SKM-1 treated with dmso at 0.1 percent for 144 hours (cell line): ENCODE measurements at regions not wholly inside any gene's neighbourhood (a gene's known extent, or its start where the extent isn't known, plus 50 kb on each side); places are given as distances from the start of the nearest gene placed in this dataset.

Experiments
- DNase-seq: peaks from one replicate; lab custom pipeline; 2025; ENCODE audit not compliant: unreplicated experiment; lab: John Stamatoyannopoulos, UW

- no peak for DNase-seq
These were observed 201.6 kb upstream of the SOX9 start for GRCh38 chr17:71919186-71919585.

- no peak for DNase-seq
These were observed 200.9 kb upstream of the SOX9 start for GRCh38 chr17:71919896-71920295.

- no peak for DNase-seq
These were observed 199.0 kb upstream of the SOX9 start for GRCh38 chr17:71921796-71922195.

- DNase-seq: no peak
These were observed 198.4 kb upstream of the SOX9 start for GRCh38 chr17:71922439-71922838.

GRCh38 chr17:71926746-71927398 lies 193.9 kb upstream of the SOX9 start:
- no peak for DNase-seq

- no peak for DNase-seq
These were observed 187.5 kb upstream of the SOX9 start for GRCh38 chr17:71933306-71933705.

GRCh38 chr17:71934520-71934919 lies 186.3 kb upstream of the SOX9 start:
- DNase-seq: no peak

- DNase-seq: no peak
These were observed 185.5 kb upstream of the SOX9 start for GRCh38 chr17:71935341-71935740.

GRCh38 chr17:71936977-71937376 lies 183.8 kb upstream of the SOX9 start:
- no peak for DNase-seq

- DNase-seq: no peak
These were observed 182.9 kb upstream of the SOX9 start for GRCh38 chr17:71937914-71938313.

GRCh38 chr17:71938340-71939010 lies 182.3 kb upstream of the SOX9 start:
- DNase-seq: no peak

GRCh38 chr17:71941920-71942319 lies 178.9 kb upstream of the SOX9 start:
- no peak for DNase-seq

GRCh38 chr17:71942626-71943025 lies 178.2 kb upstream of the SOX9 start:
- peak; percentile 67 for DNase-seq

- DNase-seq: no peak
These were observed 172.0 kb upstream of the SOX9 start for GRCh38 chr17:71948703-71949422.

GRCh38 chr17:71959154-71959553 lies 161.7 kb upstream of the SOX9 start:
- DNase-seq: no peak

GRCh38 chr17:71963351-71963750 lies 157.5 kb upstream of the SOX9 start:
- no peak for DNase-seq

- DNase-seq: no peak
These were observed 157.0 kb upstream of the SOX9 start for GRCh38 chr17:71963791-71964190.

- DNase-seq: no peak
These were observed 156.3 kb upstream of the SOX9 start for GRCh38 chr17:71964559-71964958.

GRCh38 chr17:71966055-71966454 lies 154.8 kb upstream of the SOX9 start:
- no peak for DNase-seq

- no peak for DNase-seq
These were observed 154.1 kb upstream of the SOX9 start for GRCh38 chr17:71966459-71967313.

- no peak for DNase-seq
These were observed 151.3 kb upstream of the SOX9 start for GRCh38 chr17:71969500-71969899.
